ENCODE measurements at regions not wholly inside any gene's neighbourhood (a gene's known extent, or its start where the extent isn't known, plus 50 kb on each side); places are given as distances from the start of the nearest gene placed in this dataset.

GRCh38 chr13:68056816-68057710 is 826.9 kb upstream of the PCDH9 start:
- WGBS (ENCODE audit: insufficient coverage), result 95% methylated on average over 4 of the region's 5 CpGs
- ATAC-seq (no peak), DNase-seq (no peak)
- intact Hi-C loops (cut with micrococcal nuclease), result no loop called here
- TF ChIP-seq, protein P1, sequence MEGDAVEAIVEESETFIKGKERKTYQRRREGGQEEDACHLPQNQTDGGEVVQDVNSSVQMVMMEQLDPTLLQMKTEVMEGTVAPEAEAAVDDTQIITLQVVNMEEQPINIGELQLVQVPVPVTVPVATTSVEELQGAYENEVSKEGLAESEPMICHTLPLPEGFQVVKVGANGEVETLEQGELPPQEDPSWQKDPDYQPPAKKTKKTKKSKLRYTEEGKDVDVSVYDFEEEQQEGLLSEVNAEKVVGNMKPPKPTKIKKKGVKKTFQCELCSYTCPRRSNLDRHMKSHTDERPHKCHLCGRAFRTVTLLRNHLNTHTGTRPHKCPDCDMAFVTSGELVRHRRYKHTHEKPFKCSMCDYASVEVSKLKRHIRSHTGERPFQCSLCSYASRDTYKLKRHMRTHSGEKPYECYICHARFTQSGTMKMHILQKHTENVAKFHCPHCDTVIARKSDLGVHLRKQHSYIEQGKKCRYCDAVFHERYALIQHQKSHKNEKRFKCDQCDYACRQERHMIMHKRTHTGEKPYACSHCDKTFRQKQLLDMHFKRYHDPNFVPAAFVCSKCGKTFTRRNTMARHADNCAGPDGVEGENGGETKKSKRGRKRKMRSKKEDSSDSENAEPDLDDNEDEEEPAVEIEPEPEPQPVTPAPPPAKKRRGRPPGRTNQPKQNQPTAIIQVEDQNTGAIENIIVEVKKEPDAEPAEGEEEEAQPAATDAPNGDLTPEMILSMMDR (IDR thresholded peaks at IDR 0.05), result no peak
- Histone ChIP-seq H3K36me3 (ENCODE audit: control insufficient read depth, insufficient read depth, low read length) (no peaks in the 10 kb centered on the region), H3K4me3 (ENCODE audit: low read length) (no peak overlapping the region), H3K27me3 (ENCODE audit: control insufficient read depth, insufficient read depth, low read length) (no peaks in the 10 kb centered on the region), H3K9me3 (ENCODE audit: control insufficient read depth, insufficient read depth, low read length) (peaks cover 6% of the 10 kb centered on the region), H3K4me1 (ENCODE audit: control insufficient read depth, insufficient read depth, low read length) (no peaks in the 10 kb centered on the region), H3K27ac (ENCODE audit: low read length) (no peak overlapping the region)
- Mint-ChIP-seq H3K4me1 (no peaks in the 10 kb centered on the region), H3K36me3 (no peaks in the 10 kb centered on the region), H3K4me3 (no peak overlapping the region), H3K9me3 (peaks cover 8 to 10% of the 10 kb centered on the region in 2 donors), H3K27ac (no peak overlapping the region), H3K27me3 (ENCODE audit: low read depth in 2 of 2) (no peaks in the 10 kb centered on the region)

- Histone ChIP-seq H3K36me3 (ENCODE audit: control insufficient read depth, insufficient read depth, low read length) (no peaks in the 10 kb centered on the region), H3K4me1 (ENCODE audit: control insufficient read depth, insufficient read depth, low read length) (no peaks in the 10 kb centered on the region), H3K4me3 (ENCODE audit: low read length) (no peak overlapping the region), H3K9me3 (ENCODE audit: control insufficient read depth, insufficient read depth, low read length) (peaks cover 4% of the 10 kb centered on the region), H3K27me3 (ENCODE audit: control insufficient read depth, insufficient read depth, low read length) (no peaks in the 10 kb centered on the region), H3K27ac (ENCODE audit: low read length) (no peak overlapping the region)
- 88% methylated on average over 5 of the region's 5 CpGs for WGBS (ENCODE audit: insufficient coverage)
- intact Hi-C loops (cut with micrococcal nuclease), result no loop called here
- ATAC-seq (no peak), DNase-seq (no peak)
- TF ChIP-seq, protein P1 (IDR thresholded peaks at IDR 0.05), result no peak
- Mint-ChIP-seq H3K27ac (no peak overlapping the region), H3K27me3 (ENCODE audit: low read depth in 2 of 2) (no peaks in the 10 kb centered on the region), H3K4me1 (no peaks in the 10 kb centered on the region), H3K36me3 (peaks cover 7% of the 10 kb centered on the region), H3K9me3 (peaks cover 6 to 21% of the 10 kb centered on the region in 2 donors), H3K4me3 (no peak overlapping the region)
Observed at GRCh38 chr13:68051910-68052309, 821.8 kb upstream of the PCDH9 start.

DNA sequence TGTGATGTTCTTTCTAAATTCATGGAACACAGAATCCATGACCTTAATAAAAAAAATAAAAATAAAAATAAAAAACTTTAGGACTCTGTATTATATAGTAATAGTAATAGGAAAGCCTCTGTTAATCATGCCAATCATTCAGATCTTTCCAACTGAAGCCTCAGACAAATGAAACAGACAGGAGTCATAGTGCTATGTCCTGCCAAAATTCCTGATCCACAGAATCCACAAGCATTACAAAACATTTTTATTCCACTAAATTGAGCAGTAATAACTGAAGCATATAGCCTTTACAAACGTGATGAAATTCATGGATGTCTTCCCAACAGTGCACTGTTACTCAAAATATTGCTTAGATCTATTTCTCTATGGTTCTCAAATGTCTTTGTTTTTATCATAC is 820.6 kb upstream of the PCDH9 start:
- no peaks in the 10 kb centered on the region for H3K27me3 ChIP-seq (ENCODE audit: control insufficient read depth, insufficient read depth, low read length)
- intact Hi-C loops (cut with micrococcal nuclease), result no loop called here
- H3K4me3 ChIP-seq (ENCODE audit: low read length), result no peak overlapping the region
- no peaks in the 10 kb centered on the region for H3K36me3 ChIP-seq (ENCODE audit: control insufficient read depth, insufficient read depth, low read length)
- H3K9me3 Mint-ChIP-seq, result peaks cover 4 to 21% of the 10 kb centered on the region in 2 donors
- no peak overlapping the region for H3K27ac Mint-ChIP-seq
- no peaks in the 10 kb centered on the region for H3K4me1 Mint-ChIP-seq
- H3K4me1 ChIP-seq (ENCODE audit: control insufficient read depth, insufficient read depth, low read length), result no peaks in the 10 kb centered on the region
- 50% methylated on average over 1 of the region's 1 CpG for WGBS (ENCODE audit: insufficient coverage)
- H3K4me3 Mint-ChIP-seq, result no peak overlapping the region
- TF ChIP-seq, protein P1 (IDR thresholded peaks at IDR 0.05), result no peak
- H3K27ac ChIP-seq (ENCODE audit: low read length), result no peak overlapping the region
- ATAC-seq (no peak), DNase-seq (no peak)
- no peaks in the 10 kb centered on the region for H3K9me3 ChIP-seq (ENCODE audit: control insufficient read depth, insufficient read depth, low read length)
- no peaks in the 10 kb centered on the region for H3K27me3 Mint-ChIP-seq (ENCODE audit: low read depth in 2 of 2)
- peaks cover 7% of the 10 kb centered on the region for H3K36me3 Mint-ChIP-seq

Measured in natural killer cell (primary cell).